ENCODE measurements at regions not wholly inside any gene's neighbourhood (a gene's known extent, or its start where the extent isn't known, plus 50 kb on each side); places are given as distances from the start of the nearest gene placed in this dataset.

DNA sequence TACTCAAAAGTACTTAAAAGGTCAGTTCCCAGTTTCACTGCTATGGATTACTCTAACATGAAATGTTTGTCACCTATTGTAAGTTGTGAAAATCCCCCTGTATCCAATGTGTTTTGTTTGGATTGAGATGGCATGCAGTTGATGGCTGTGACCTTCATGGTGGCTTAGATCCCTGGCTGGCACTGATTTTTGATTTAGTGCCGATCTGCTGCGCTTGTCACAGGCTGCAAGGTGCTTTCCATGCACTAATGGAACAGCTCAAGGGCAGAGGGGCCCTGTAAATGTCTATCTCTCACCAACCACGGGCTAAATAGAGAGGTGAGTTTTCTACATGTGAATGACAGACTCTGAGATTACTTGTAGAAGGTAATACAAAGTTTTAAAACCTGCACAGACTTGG is 69.8 kb upstream of the WDR41 start:
- TF ChIP-seq CTCF (conservative IDR thresholded peaks at IDR 0.05 in 1 of 2, IDR thresholded peaks at IDR 0.05 in 1 of 2; ENCODE audit: low read depth in 1 of 2, low read length in 2 of 2) (no peak), EZH2 (IDR thresholded peaks at IDR 0.05; ENCODE audit: low read length, missing control alignments) (no peak)
